GM23338 (cell line): ENCODE measurements at regions not wholly inside any gene's neighbourhood (a gene's known extent, or its start where the extent isn't known, plus 50 kb on each side); places are given as distances from the start of the nearest gene placed in this dataset.

ENCODE experiments used
- ATAC-seq: fragments of 200-7000 bp; cut with Tn5 transposase; 3 replicates; pipeline ENCODE4 v1.9.1; 2020
- DNase-seq: peaks from one replicate; pipeline ENCODE4 v3.0.0-alpha.2; 2015; ENCODE audit warnings: low spot score
- H2AFZ ChIP-seq: fragments of 200-600 bp; sonication (generic); 2 replicates; pipeline ENCODE4 v1.8.0; 2016; ENCODE audit warnings: antibody characterized with exemption, mild to moderate bottlenecking, moderate library complexity
- H3F3A ChIP-seq: fragments of 200-600 bp; sonication (generic); replicated peaks from 2 replicates; pipeline ENCODE4 v1.8.0; 2017; ENCODE audit warnings: antibody characterized with exemption, mixed run types, low read depth
- H3K27ac ChIP-seq: fragments of 200-600 bp; sonication (generic); 2 replicates; pipeline ENCODE4 v1.6.1; 2016; ENCODE audit warnings: low read depth
- H3K27me3 ChIP-seq: fragments of 200-600 bp; sonication (generic); 2 replicates; pipeline ENCODE4 v1.8.0; 2016; ENCODE audit warnings: mild to moderate bottlenecking, mixed run types, moderate library complexity; ENCODE audit not compliant: insufficient read depth
- H3K36me3 ChIP-seq: fragments of 200-600 bp; sonication (generic); 2 replicates; pipeline ENCODE4 v1.8.0; 2016; ENCODE audit warnings: mild to moderate bottlenecking; ENCODE audit not compliant: insufficient read depth
- H3K4me1 ChIP-seq: fragments of 200-600 bp; sonication (generic); 2 replicates; pipeline ENCODE4 v1.8.0; 2016; ENCODE audit warnings: mild to moderate bottlenecking, moderate library complexity; ENCODE audit not compliant: insufficient read depth
- H3K4me2 ChIP-seq: fragments of 200-600 bp; sonication (generic); 2 replicates; pipeline ENCODE4 v1.7.1; 2017; ENCODE audit warnings: mixed run types
- H3K4me3 ChIP-seq: fragments of 200-600 bp; sonication (generic); 2 replicates; pipeline ENCODE4 v1.6.1; 2016; ENCODE audit warnings: mixed run types
- H3K79me2 ChIP-seq: fragments of 200-600 bp; sonication (generic); replicated peaks from 2 replicates; pipeline ENCODE4 v1.8.0; 2017; ENCODE audit warnings: mild to moderate bottlenecking; ENCODE audit not compliant: insufficient read depth
- H3K9me2 ChIP-seq: fragments of 200-600 bp; sonication (generic); 2 replicates; pipeline ENCODE4 v1.8.0; 2017; ENCODE audit not compliant: insufficient read depth
- H4K20me1 ChIP-seq: fragments of 200-600 bp; sonication (generic); replicated peaks from 2 replicates; pipeline ENCODE4 v1.8.0; 2017; ENCODE audit warnings: mild to moderate bottlenecking; ENCODE audit not compliant: insufficient read depth
- H3K27ac Mint-ChIP-seq: 2 replicates; pipeline ENCODE4 v1.8.0; 2020; ENCODE audit warnings: inconsistent platforms, mild to moderate bottlenecking, moderate library complexity, mixed read lengths
- H3K27me3 Mint-ChIP-seq: 3 replicates; pipeline ENCODE4 v1.8.0; 2022; ENCODE audit warnings: low read depth, mild to moderate bottlenecking, moderate library complexity, mixed read lengths, inconsistent platforms; ENCODE audit not compliant: insufficient read depth, poor library complexity
- H3K36me3 Mint-ChIP-seq: 3 replicates; pipeline ENCODE4 v1.8.0; 2021; ENCODE audit warnings: low read depth, mild to moderate bottlenecking, inconsistent platforms, moderate library complexity, mixed read lengths
- H3K4me1 Mint-ChIP-seq: 3 replicates; pipeline ENCODE4 v1.8.0; 2020; ENCODE audit warnings: mild to moderate bottlenecking, inconsistent platforms, mixed read lengths
- H3K4me3 Mint-ChIP-seq: 3 replicates; pipeline ENCODE4 v1.8.0; 2021; ENCODE audit warnings: moderate library complexity, mild to moderate bottlenecking, inconsistent platforms, mixed read lengths
- H3K9me3 Mint-ChIP-seq: 3 replicates; pipeline ENCODE4 v1.8.0; 2020; ENCODE audit warnings: moderate library complexity, mild to moderate bottlenecking, inconsistent platforms, mixed read lengths
- ETS1 ChIP-seq: IDR thresholded peaks from 2 replicates; pipeline ENCODE4 v1.6.1; 2016; ENCODE audit warnings: antibody characterized with exemption
- EZH2phosphoT487 ChIP-seq: fragments of 200-600 bp; sonication (generic); IDR thresholded peaks from one replicate; pipeline ENCODE4 v1.8.1; 2018; ENCODE audit warnings: antibody characterized with exemption; ENCODE audit not compliant: unreplicated experiment
- JUNB ChIP-seq: IDR thresholded peaks from one replicate; pipeline ENCODE4 v1.6.1; 2016; ENCODE audit warnings: antibody characterized with exemption; ENCODE audit not compliant: unreplicated experiment
- NANOG ChIP-seq: IDR thresholded peaks from 2 replicates; pipeline ENCODE4 v1.6.1; 2016; ENCODE audit warnings: antibody characterized with exemption, borderline replicate concordance
- POLR2AphosphoS5 ChIP-seq: IDR thresholded peaks from 2 replicates; pipeline ENCODE4 v1.6.1; 2016; ENCODE audit warnings: antibody characterized with exemption, low read depth
- REST ChIP-seq: IDR thresholded peaks from one replicate; pipeline ENCODE4 v1.6.1; 2018; ENCODE audit warnings: antibody characterized with exemption; ENCODE audit not compliant: unreplicated experiment
- ZNF114 ChIP-seq: fragments of 250-450 bp; sonication (Bioruptor Pico); IDR thresholded peaks from 2 replicates; pipeline ENCODE4 v1.5.0; 2020; ENCODE audit warnings: mild to moderate bottlenecking, moderate library complexity
- ZNF331 ChIP-seq: fragments of 250-450 bp; sonication (Bioruptor Pico); IDR thresholded peaks from 2 replicates; pipeline ENCODE4 v1.5.0; 2020; ENCODE audit warnings: low read depth, mild to moderate bottlenecking, moderate library complexity
- ZNF462 ChIP-seq: fragments of 250-450 bp; sonication (Bioruptor Pico); IDR thresholded peaks from 2 replicates; pipeline ENCODE4 v1.5.0; 2020; ENCODE audit warnings: mild to moderate bottlenecking, moderate library complexity

- no peak overlapping the region for H3K27ac ChIP-seq
Observed at GRCh38 chr6:10310826-10311225, 104.0 kb downstream of the TFAP2A start.

More at GRCh38 chr6:10310826-10311225, 104.0 kb downstream of the TFAP2A start:
- Histone ChIP-seq H3K4me3 (no peak overlapping the region), H3K79me2 (no peaks in the 10 kb centered on the region), H3F3A (peaks cover 7% of the 10 kb centered on the region), H3K4me1 (peaks cover 57% of the 10 kb centered on the region), H2AFZ (no peak overlapping the region), H3K9me2 (no peaks in the 10 kb centered on the region), H3K4me2 (no peak overlapping the region; the same call in 1 of the 2 replicates), H3K27me3 (no peaks in the 10 kb centered on the region), H4K20me1 (no peaks in the 10 kb centered on the region), H3K36me3 (no peaks in the 10 kb centered on the region)
- H3K9me3 Mint-ChIP-seq = no peaks in the 10 kb centered on the region; the same call in 2 of the 3 replicates
- no peak for DNase-seq
- no peak for ATAC-seq
- no peak overlapping the region for H3K4me3 Mint-ChIP-seq
- no peaks in the 10 kb centered on the region for H3K36me3 Mint-ChIP-seq
- peaks cover 58% of the 10 kb centered on the region for H3K4me1 Mint-ChIP-seq
- H3K27me3 Mint-ChIP-seq = peaks cover 4% of the 10 kb centered on the region
- no peak for TF ChIP-seq REST
- TF ChIP-seq ZNF331 = no peak
- TF ChIP-seq ZNF462 (CRISPR knock-in tag) = no peak
- TF ChIP-seq NANOG = no peak
- TF ChIP-seq POLR2AphosphoS5 = no peak
- TF ChIP-seq EZH2phosphoT487 = no peak
- TF ChIP-seq ETS1 = no peak
- no peak for TF ChIP-seq JUNB
- no peak for TF ChIP-seq ZNF114 (CRISPR knock-in tag)
- no peak overlapping the region for H3K27ac Mint-ChIP-seq
